Aorta (tissue), 5 donors: ENCODE measurements at regions not wholly inside any gene's neighbourhood (a gene's known extent, or its start where the extent isn't known, plus 50 kb on each side); places are given as distances from the start of the nearest gene placed in this dataset.

Experiments
- ATAC-seq: fragments of 200-7000 bp; cut with Tn5 transposase; one replicate; pipeline ENCODE4 v1.9.1; 2022; ENCODE audit warnings: moderate library complexity; ENCODE audit not compliant: low FRiP score
- DNase-seq, 2 donors: peaks; one replicate each; pipeline ENCODE4 v3.0.0-alpha.2; 2020
- H3K27ac ChIP-seq, 2 donors: one replicate each; pipeline ENCODE4 v1.5.1; 2013; ENCODE audit warnings: low read length in 2 of 2, mild to moderate bottlenecking in 2 of 2, moderate library complexity in 2 of 2, control low read depth in 1 of 2, inconsistent platforms in 1 of 2, low read depth in 1 of 2
- H3K27me3 ChIP-seq, 2 donors: one replicate each; pipeline ENCODE4 v1.6.1; 2013; ENCODE audit warnings: control low read depth in 1 of 2, low read length in 1 of 2, mild to moderate bottlenecking in 1 of 2, moderate library complexity in 1 of 2; ENCODE audit not compliant: insufficient read depth in 2 of 2, control insufficient read depth in 1 of 2
- H3K36me3 ChIP-seq, 2 donors: one replicate each; pipeline ENCODE4 v1.6.1; 2013; ENCODE audit warnings: control low read depth in 1 of 2, low read length in 1 of 2, mild to moderate bottlenecking in 1 of 2; ENCODE audit not compliant: insufficient read depth in 2 of 2, control insufficient read depth in 1 of 2
- H3K4me1 ChIP-seq, 2 donors: one replicate each; pipeline ENCODE4 v1.6.1; 2013; ENCODE audit warnings: low read length in 2 of 2, control low read depth in 1 of 2, mild to moderate bottlenecking in 1 of 2, moderate library complexity in 1 of 2; ENCODE audit not compliant: insufficient read depth in 2 of 2, control insufficient read depth in 1 of 2
- H3K4me3 ChIP-seq, 2 donors: one replicate each; pipeline ENCODE4 v1.5.1; 2013; ENCODE audit warnings: low read length in 2 of 2, control low read depth in 1 of 2, mild to moderate bottlenecking in 1 of 2
- H3K9me3 ChIP-seq: one replicate; pipeline ENCODE4 v1.6.1; 2013; ENCODE audit warnings: mild to moderate bottlenecking, low read length; ENCODE audit not compliant: control insufficient read depth
- WGBS, 2 donors: extraction: QIAGEN DNeasy Blood & Tissue Kit; methylation state at CpG; one replicate each; pipeline ENCODE4 v1.1.7; 2013; 5-methylcytosine and 5-hydroxymethylcytosine counted together
- intact Hi-C, 2 donors: fragments of 100-400 bp; cut with DNase I; formaldehyde crosslinking; loops; one replicate each; pipeline versions ENCODE4 v1.14.2 to v1.15.0; 2022
- donor health status: healthy with polysubstance abuse.
- donor health status: Bipolar disorder and iron deficiency.
- donor health status: DM: no; HTN: no; CAD: no.
- donor health status: DM: no; HTN: no; CAD: no.
- donor health status: DM: yes; HTN: yes; CAD: no.

DNA sequence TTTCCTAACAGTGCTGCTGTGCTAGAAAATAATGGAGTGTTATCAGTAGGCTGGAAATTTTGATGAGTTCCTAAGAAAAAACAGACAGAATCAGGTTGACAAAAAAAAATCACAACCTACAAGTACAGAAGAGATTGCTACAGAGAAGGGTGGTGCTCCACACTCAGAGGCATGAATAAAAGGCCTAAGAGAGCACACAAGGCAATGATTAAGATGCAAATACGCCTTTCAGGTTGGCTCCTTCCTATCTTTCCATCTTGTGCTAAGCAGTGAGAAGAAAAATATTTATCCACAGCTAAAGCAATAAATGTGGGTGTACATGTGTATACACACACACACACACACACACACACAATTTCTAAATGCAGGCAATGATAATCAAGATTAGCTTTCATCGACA, 130.6 kb upstream of the UBE2E3 start:
- intact Hi-C loops, result no loop called here
- no peaks in the 10 kb centered on the region for H3K36me3 ChIP-seq
- DNase-seq (no peak), ATAC-seq (no peak)
- H3K27me3 ChIP-seq, result no peaks in the 10 kb centered on the region
- H3K9me3 ChIP-seq, result no peaks in the 10 kb centered on the region
- H3K27ac ChIP-seq, result no peak overlapping the region
- no peaks in the 10 kb centered on the region for H3K4me1 ChIP-seq
- 83 to 95% methylated on average over 2 of the region's 2 CpGs for WGBS, 2 donors
- H3K4me3 ChIP-seq, result no peak overlapping the region

DNA sequence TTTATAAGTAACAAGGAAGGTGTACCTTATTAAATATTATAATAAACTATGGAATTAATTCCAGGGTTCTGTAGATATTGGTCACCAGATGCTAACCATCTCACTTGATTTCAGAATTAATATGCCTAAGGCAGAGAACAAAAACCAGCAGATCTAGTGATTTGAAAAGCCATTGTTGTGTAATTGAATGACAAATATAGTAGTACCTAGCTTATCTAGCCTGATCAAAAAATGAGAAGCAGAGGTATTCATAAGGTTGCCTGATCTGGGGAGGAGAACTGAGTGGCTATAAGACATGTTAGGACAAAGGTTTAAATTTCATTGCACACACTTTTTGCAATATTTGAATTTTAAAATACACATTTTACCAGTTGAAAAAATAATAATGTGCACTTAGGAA, 132.0 kb upstream of the UBE2E3 start:
- Histone ChIP-seq H3K36me3 (no peaks in the 10 kb centered on the region), H3K4me1 (no peaks in the 10 kb centered on the region), H3K9me3 (no peaks in the 10 kb centered on the region), H3K4me3 (no peak overlapping the region), H3K27me3 (no peaks in the 10 kb centered on the region), H3K27ac (no peak overlapping the region)
- no peak for DNase-seq
- intact Hi-C loops, result no loop called here
- ATAC-seq, result no peak

DNA sequence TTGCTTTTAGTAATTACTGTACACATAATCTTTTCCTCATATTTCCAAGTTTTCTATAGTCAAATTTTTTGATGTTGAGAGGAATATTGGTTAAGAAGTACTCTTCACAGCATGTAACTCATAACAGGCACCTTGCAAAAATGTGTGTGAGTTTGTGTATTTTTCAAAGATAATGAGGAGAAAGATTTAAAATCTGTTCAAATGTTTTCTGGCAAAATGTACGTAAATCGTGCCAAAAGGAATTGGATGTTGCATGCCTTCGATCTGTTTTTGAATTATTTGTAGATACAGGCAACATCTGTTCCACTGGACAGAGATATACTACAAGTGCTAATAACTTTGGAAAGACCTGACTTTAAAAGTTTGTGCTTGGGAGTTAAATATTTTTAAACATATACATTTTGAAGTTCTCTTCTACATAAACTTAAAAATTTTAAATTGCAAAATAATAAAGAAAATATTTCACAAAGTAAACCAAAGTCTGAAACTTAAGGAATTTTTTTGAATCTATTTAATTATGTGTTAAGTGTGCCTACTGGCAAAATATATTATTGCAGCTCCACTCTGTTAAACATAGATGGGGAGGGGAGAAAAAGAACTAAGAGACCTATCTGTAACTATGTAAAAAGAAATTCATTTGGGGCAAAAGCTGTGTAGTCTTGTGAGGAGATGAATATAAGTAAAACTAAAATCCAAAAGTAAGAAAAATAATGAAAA, 133.5 kb upstream of the UBE2E3 start:
- H3K36me3 ChIP-seq, result no peaks in the 10 kb centered on the region
- DNase-seq (no peak), ATAC-seq (no peak)
- no peaks in the 10 kb centered on the region for H3K27me3 ChIP-seq
- 75% methylated on average over 3 of the region's 3 CpGs for WGBS, 2 donors
- H3K4me3 ChIP-seq, result no peak overlapping the region
- intact Hi-C loops, result no loop called here
- H3K27ac ChIP-seq, result no peak overlapping the region
- no peaks in the 10 kb centered on the region for H3K4me1 ChIP-seq
- H3K9me3 ChIP-seq, result no peaks in the 10 kb centered on the region

GRCh38 chr2:180842461-180842860, 137.9 kb upstream of the UBE2E3 start:
- Histone ChIP-seq H3K27ac (no peak overlapping the region), H3K27me3 (no peaks in the 10 kb centered on the region), H3K9me3 (no peaks in the 10 kb centered on the region), H3K36me3 (no peaks in the 10 kb centered on the region), H3K4me1 (no peaks in the 10 kb centered on the region), H3K4me3 (no peak overlapping the region)
- ATAC-seq (no peak), DNase-seq (no peak)
- intact Hi-C loops, result no loop called here
- whole genome bisulfite sequencing, 2 donors, result 53 to 54% methylated on average over 3 of the region's 3 CpGs

DNA sequence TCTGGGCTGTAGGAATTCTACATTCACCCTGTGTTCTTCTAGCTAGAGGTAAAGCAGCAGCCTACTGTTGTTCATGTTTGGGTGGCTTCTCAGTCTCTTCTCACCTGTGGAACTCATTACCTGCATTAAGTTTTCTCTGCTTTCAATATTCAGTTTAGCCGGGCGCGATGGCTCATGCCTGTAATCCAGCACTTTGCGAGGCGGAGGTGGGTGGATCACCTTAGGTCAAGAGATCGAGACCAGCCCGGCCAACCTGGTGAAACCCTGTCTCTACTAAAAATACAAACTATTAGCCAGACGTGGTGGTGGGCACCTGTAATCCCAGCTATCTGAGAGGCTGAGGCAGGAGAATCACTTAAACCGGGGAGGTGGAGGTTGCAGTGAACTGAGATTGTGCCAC, 139.8 kb upstream of the UBE2E3 start:
- WGBS, 2 donors, result 96% methylated on average over 9 of the region's 9 CpGs
- H3K4me1 ChIP-seq, result no peaks in the 10 kb centered on the region
- intact Hi-C loops, result no loop called here
- H3K9me3 ChIP-seq, result no peaks in the 10 kb centered on the region
- H3K27ac ChIP-seq, result no peak overlapping the region
- ATAC-seq (no peak), DNase-seq (no peak)
- no peaks in the 10 kb centered on the region for H3K36me3 ChIP-seq
- H3K27me3 ChIP-seq, result no peaks in the 10 kb centered on the region
- H3K4me3 ChIP-seq, result no peak overlapping the region

- H3K27ac ChIP-seq, result no peak overlapping the region
- intact Hi-C loops, result no loop called here
- DNase-seq, result no peak
Measured at GRCh38 chr2:180829836-180830235, 150.6 kb upstream of the UBE2E3 start.

GRCh38 chr2:180829261-180829660, 151.1 kb upstream of the UBE2E3 start:
- Histone ChIP-seq H3K27me3 (no peaks in the 10 kb centered on the region), H3K4me3 (no peak overlapping the region), H3K27ac (no peak overlapping the region), H3K36me3 (no peaks in the 10 kb centered on the region), H3K4me1 (no peaks in the 10 kb centered on the region), H3K9me3 (no peaks in the 10 kb centered on the region)
- intact Hi-C loops, result no loop called here
- 81 to 83% methylated on average over 5 of the region's 5 CpGs for WGBS, 2 donors
- ATAC-seq (no peak), DNase-seq (no peak)

More at GRCh38 chr2:180829836-180830235, 150.6 kb upstream of the UBE2E3 start:
- Histone ChIP-seq H3K27me3 (no peaks in the 10 kb centered on the region), H3K36me3 (no peaks in the 10 kb centered on the region), H3K9me3 (no peaks in the 10 kb centered on the region), H3K4me3 (no peak overlapping the region), H3K4me1 (no peaks in the 10 kb centered on the region)
- ATAC-seq, result no peak

DNA sequence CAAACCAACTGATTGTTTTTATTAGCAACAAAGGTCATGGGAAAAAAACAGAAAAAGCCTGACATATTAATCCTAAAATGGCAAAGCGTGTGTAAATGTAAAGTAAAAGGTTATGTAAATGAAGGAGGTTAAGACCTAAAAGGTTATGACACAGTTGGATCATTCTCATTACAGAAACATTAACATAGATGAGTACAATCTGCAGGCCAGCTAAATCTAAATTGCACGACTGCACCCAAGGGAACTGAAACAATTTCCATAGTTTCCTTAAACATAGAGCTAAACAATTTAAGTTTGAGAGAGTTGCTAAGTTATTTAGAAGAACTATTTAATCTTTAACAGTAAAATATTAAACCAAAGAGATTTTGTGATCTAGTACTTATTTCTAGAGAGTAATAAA, 151.6 kb upstream of the UBE2E3 start:
- Histone ChIP-seq H3K4me1 (no peaks in the 10 kb centered on the region), H3K27ac (no peak overlapping the region), H3K27me3 (no peaks in the 10 kb centered on the region), H3K9me3 (no peaks in the 10 kb centered on the region), H3K36me3 (no peaks in the 10 kb centered on the region), H3K4me3 (no peak overlapping the region)
- no peak for ATAC-seq
- 76 to 81% methylated on average over 2 of the region's 2 CpGs for WGBS, 2 donors
- intact Hi-C loops, result no loop called here
- no peak for DNase-seq

GRCh38 chr2:180823546-180824141, 156.8 kb upstream of the UBE2E3 start:
- 75 to 82% methylated on average over 5 of the region's 5 CpGs for WGBS, 2 donors
- intact Hi-C loops, result no loop called here

More at GRCh38 chr2:180823546-180824141, 156.8 kb upstream of the UBE2E3 start:
- no peak overlapping the region for H3K27ac ChIP-seq
- H3K27me3 ChIP-seq, result no peaks in the 10 kb centered on the region
- DNase-seq, result no peak
- H3K9me3 ChIP-seq, result no peaks in the 10 kb centered on the region
- no peaks in the 10 kb centered on the region for H3K36me3 ChIP-seq
- no peak for ATAC-seq
- no peak overlapping the region for H3K4me3 ChIP-seq
- no peaks in the 10 kb centered on the region for H3K4me1 ChIP-seq
